Neuronal stem cell (in vitro differentiated cells): ENCODE measurements at regions not wholly inside any gene's neighbourhood (a gene's known extent, or its start where the extent isn't known, plus 50 kb on each side); places are given as distances from the start of the nearest gene placed in this dataset.

Experiments used
- DNase-seq: peaks from one replicate; pipeline ENCODE4 v3.0.0-alpha.2; 2013; ENCODE audit warnings: low spot score
- H2AFZ ChIP-seq: one replicate; pipeline ENCODE4 v1.6.1; 2013; ENCODE audit warnings: mild to moderate bottlenecking, low read length, inconsistent platforms
- H2AK5ac ChIP-seq: 2 replicates; pipeline ENCODE4 v1.6.1; 2013; ENCODE audit warnings: low read depth, mild to moderate bottlenecking, inconsistent platforms, low read length, moderate library complexity, mixed read lengths
- H2BK120ac ChIP-seq: 2 replicates; pipeline ENCODE4 v1.6.1; 2013; ENCODE audit warnings: low read depth, mild to moderate bottlenecking, inconsistent platforms, low read length, moderate library complexity, mixed read lengths
- H2BK12ac ChIP-seq: one replicate; pipeline ENCODE4 v1.6.1; 2013; ENCODE audit warnings: low read length, inconsistent platforms
- H2BK15ac ChIP-seq: 2 replicates; pipeline ENCODE4 v1.6.1; 2013; ENCODE audit warnings: mild to moderate bottlenecking, low read length, inconsistent platforms, mixed read lengths
- H2BK5ac ChIP-seq: one replicate; pipeline ENCODE4 v1.6.1; 2013; ENCODE audit warnings: inconsistent platforms, mild to moderate bottlenecking, low read length, moderate library complexity
- H3K14ac ChIP-seq: one replicate; pipeline ENCODE4 v1.6.1; 2013; ENCODE audit warnings: low read length, inconsistent platforms
- H3K18ac ChIP-seq: 2 replicates; pipeline ENCODE4 v1.6.1; 2013; ENCODE audit warnings: low read length, inconsistent platforms
- H3K23ac ChIP-seq: 2 replicates; pipeline ENCODE4 v1.6.1; 2013; ENCODE audit warnings: low read depth, mild to moderate bottlenecking, mixed read lengths, low read length, inconsistent platforms; ENCODE audit not compliant: poor library complexity
- H3K27ac ChIP-seq: replicated peaks from 3 replicates; pipeline ENCODE4 v1.5.1; 2013; ENCODE audit warnings: low read length, inconsistent platforms
- H3K27me3 ChIP-seq, 3 experiments: 2 replicates each; pipeline ENCODE4 v1.6.1; 2013; ENCODE audit warnings: low read length in 3 of 3, mild to moderate bottlenecking in 2 of 3, inconsistent platforms in 1 of 3, low read depth in 1 of 3, mixed read lengths in 1 of 3, moderate library complexity in 1 of 3; ENCODE audit not compliant: control insufficient read depth in 3 of 3, insufficient read depth in 3 of 3
- H3K36me3 ChIP-seq, 2 donors: replicated peaks in 1 of 2; 2 replicates each; pipeline ENCODE4 v1.6.1; 2013; ENCODE audit warnings: low read length in 2 of 2; ENCODE audit not compliant: control insufficient read depth in 2 of 2, insufficient read depth in 2 of 2
- H3K4ac ChIP-seq: 2 replicates; pipeline ENCODE4 v1.6.1; 2013; ENCODE audit warnings: inconsistent platforms, mild to moderate bottlenecking, low read length, moderate library complexity
- H3K4me1 ChIP-seq, 2 donors: 1 replicate in 1 of 2; 2 replicates in 1 of 2; pipeline ENCODE4 v1.6.1; 2013; ENCODE audit warnings: low read length in 2 of 2, low read depth in 1 of 2; ENCODE audit not compliant: control insufficient read depth in 2 of 2, insufficient read depth in 1 of 2
- H3K4me2 ChIP-seq: one replicate; pipeline ENCODE4 v1.6.1; 2013; ENCODE audit warnings: mild to moderate bottlenecking, low read length, inconsistent platforms; ENCODE audit not compliant: insufficient read depth, poor library complexity, severe bottlenecking
- H3K4me3 ChIP-seq, 2 donors: 2 replicates each; pipeline ENCODE4 v1.5.1; 2013; ENCODE audit warnings: low read length in 2 of 2, mild to moderate bottlenecking in 2 of 2, inconsistent platforms in 1 of 2, moderate library complexity in 1 of 2
- H3K79me1 ChIP-seq: one replicate; pipeline ENCODE4 v1.6.1; 2013; ENCODE audit warnings: low read depth, mild to moderate bottlenecking, inconsistent platforms, low read length, moderate library complexity
- H3K9ac ChIP-seq: one replicate; pipeline ENCODE4 v1.6.1; 2013; ENCODE audit warnings: mild to moderate bottlenecking, low read depth, low read length, inconsistent platforms; ENCODE audit not compliant: poor library complexity
- H3K9me3 ChIP-seq, 2 donors: replicated peaks in 1 of 2; 2 replicates each; pipeline versions ENCODE3 to v1.6.1; 2013; ENCODE audit warnings: low read length in 2 of 2, mild to moderate bottlenecking in 2 of 2, inconsistent platforms in 1 of 2, low read depth in 1 of 2, mixed read lengths in 1 of 2, moderate library complexity in 1 of 2; ENCODE audit not compliant: control insufficient read depth in 2 of 2, insufficient read depth in 1 of 2
- H4K8ac ChIP-seq: one replicate; pipeline ENCODE4 v1.6.1; 2013; ENCODE audit warnings: low read depth, mild to moderate bottlenecking, inconsistent platforms, low read length, moderate library complexity
- H4K91ac ChIP-seq: one replicate; pipeline ENCODE4 v1.6.1; 2013; ENCODE audit warnings: low read length, low read depth, mild to moderate bottlenecking, inconsistent platforms; ENCODE audit not compliant: poor library complexity
- WGBS, 2 donors: extraction: QIAGEN DNeasy Blood & Tissue Kit; methylation state at CpG; one replicate each; pipeline ENCODE4 v1.1.7; 2013; ENCODE audit warnings: missing lambda C conversion rate in 2 of 2, mixed read lengths in 1 of 2; ENCODE audit not compliant: insufficient read length in 2 of 2, insufficient replicate concordance in 1 of 2; ENCODE audit errors: extremely low coverage in 2 of 2; 5-methylcytosine and 5-hydroxymethylcytosine counted together

DNA sequence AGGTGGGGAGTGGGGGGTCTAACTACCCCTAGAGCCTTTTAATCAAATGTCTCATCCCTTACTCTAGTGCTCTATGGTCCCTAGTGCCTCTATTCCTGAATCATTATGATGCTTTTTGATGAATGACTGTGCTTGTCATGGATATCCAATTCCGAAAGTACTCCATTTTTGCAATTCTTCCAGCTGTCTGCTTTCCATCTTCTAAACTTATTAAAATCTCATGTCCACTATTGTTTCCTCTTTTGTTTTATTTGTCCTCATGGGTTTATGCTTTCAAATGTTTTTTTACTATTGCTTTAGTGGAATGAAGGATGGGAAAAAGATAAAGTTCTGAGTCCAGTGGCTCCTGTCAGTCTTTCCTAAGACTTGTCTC is 77.2 kb upstream of the KCNMB2 start:
- WGBS, 2 donors: no CpG with 5 or more reads among the region's 1 CpG
- H3K4me1 ChIP-seq: peaks cover 0 to 3% of the 10 kb centered on the region in 2 donors
- no peak overlapping the region for H2BK12ac ChIP-seq

DNA sequence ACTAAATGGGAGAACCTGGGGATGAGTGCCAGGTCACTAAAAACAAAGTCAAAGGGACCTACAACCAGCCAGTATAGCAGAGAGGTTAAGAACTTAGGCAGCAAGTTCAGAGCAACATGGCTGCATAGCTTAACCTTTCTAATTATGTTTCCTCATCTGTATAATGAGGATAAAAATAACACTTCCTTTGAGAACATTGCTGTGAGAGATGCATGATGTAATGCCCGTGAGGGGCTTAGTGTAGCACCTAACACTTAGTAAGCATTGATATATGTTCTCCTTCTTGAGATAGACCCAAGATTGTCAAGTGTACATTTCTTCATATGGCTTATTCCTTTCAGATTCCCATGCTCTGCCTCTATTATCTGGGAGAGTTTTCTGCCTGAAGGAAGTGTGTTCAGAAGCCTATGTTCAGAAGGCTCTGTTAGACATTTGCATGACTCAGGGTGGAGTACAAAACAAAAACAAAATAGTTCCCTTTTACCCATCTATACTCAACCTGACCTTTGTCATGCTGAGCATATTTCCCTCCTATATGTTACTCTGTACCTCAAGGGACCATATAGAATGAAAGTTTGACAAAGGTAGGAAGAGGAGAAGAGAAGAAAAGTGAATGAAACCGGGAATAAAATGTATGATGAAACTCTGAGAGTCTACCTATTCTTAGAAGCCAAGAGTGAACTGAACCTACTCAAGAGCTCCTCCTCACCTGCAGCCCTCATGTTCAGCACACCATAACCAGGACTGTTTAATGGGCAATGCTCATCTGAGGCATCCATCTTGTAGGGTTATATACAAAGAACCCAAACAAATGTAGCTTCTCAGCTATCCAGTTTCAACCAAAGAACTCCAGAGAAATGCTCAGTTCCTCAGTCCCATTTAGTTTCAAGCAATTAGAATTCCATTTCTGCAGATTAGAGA is 70.7 kb upstream of the KCNMB2 start:
- H2AFZ ChIP-seq: no peak overlapping the region
- no peaks in the 10 kb centered on the region for H3K9me3 ChIP-seq
- no peak overlapping the region for H2BK5ac ChIP-seq
- H4K8ac ChIP-seq: no peak overlapping the region
- no peak overlapping the region for H2BK12ac ChIP-seq
- no peak overlapping the region for H3K14ac ChIP-seq
- H3K4me2 ChIP-seq: no peak overlapping the region
- no peak overlapping the region for H2AK5ac ChIP-seq
- no peak overlapping the region for H3K18ac ChIP-seq
- no peaks in the 10 kb centered on the region for H3K36me3 ChIP-seq
- H3K79me1 ChIP-seq: no peaks in the 10 kb centered on the region
- no peaks in the 10 kb centered on the region for H3K4me1 ChIP-seq
- DNase-seq: no peak
- no CpG with 5 or more reads among the region's 2 CpGs for WGBS, 2 donors
- no peak overlapping the region for H3K27ac ChIP-seq
- no peak overlapping the region for H3K4ac ChIP-seq
- H2BK120ac ChIP-seq: no peak overlapping the region
- no peak overlapping the region for H2BK15ac ChIP-seq
- H3K4me3 ChIP-seq: no peak overlapping the region
- no peak overlapping the region for H4K91ac ChIP-seq
- no peak overlapping the region for H3K9ac ChIP-seq
- H3K23ac ChIP-seq: no peak overlapping the region
- no peaks in the 10 kb centered on the region for H3K27me3 ChIP-seq

More for the DNA sequence above, 77.2 kb upstream of the KCNMB2 start:
- Histone ChIP-seq H3K18ac (no peak overlapping the region), H3K14ac (no peak overlapping the region), H3K4me2 (no peak overlapping the region), H3K23ac (no peak overlapping the region), H3K36me3 (no peaks in the 10 kb centered on the region), H3K9ac (no peak overlapping the region), H2BK5ac (no peak overlapping the region), H3K79me1 (no peaks in the 10 kb centered on the region), H4K8ac (no peak overlapping the region), H2AK5ac (no peak overlapping the region), H3K4ac (no peak overlapping the region), H4K91ac (no peak overlapping the region), H2BK15ac (no peak overlapping the region), H3K27me3 (peaks cover 0 to 3% (median 0%) of the 10 kb centered on the region in 3 experiments), H3K27ac (no peak overlapping the region), H3K4me3 (no peak overlapping the region), H2BK120ac (no peak overlapping the region), H2AFZ (no peak overlapping the region), H3K9me3 (no peaks in the 10 kb centered on the region)
- no peak for DNase-seq

DNA sequence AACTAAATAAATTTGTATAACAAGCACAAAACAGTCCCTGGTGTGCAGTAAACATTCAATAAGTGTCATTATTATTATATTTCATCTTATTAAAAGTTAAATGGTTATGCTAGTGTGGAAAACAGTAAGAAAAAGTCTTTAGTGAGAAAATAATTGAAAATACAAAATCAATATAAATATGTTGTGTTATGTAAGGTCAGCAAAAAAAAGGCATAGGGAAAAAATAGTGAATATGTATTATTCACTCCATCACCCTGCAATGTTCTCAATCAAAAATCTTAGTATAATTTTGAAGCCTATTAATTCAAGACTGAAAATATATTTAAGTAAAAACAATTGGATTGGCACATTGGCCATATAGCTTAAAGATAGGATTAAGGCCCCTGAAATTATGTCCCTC is 63.3 kb upstream of the KCNMB2 start:
- Histone ChIP-seq H2BK120ac (no peak overlapping the region), H2AFZ (no peak overlapping the region), H4K91ac (no peak overlapping the region), H3K14ac (no peak overlapping the region), H2AK5ac (no peak overlapping the region), H3K36me3 (no peaks in the 10 kb centered on the region), H3K9me3 (no peaks in the 10 kb centered on the region), H3K79me1 (no peaks in the 10 kb centered on the region), H2BK5ac (no peak overlapping the region), H3K23ac (no peak overlapping the region), H3K18ac (no peak overlapping the region), H3K4me1 (no peaks in the 10 kb centered on the region), H3K4me3 (no peak overlapping the region), H2BK12ac (no peak overlapping the region), H3K27me3 (peaks cover 0 to 8% (median 0%) of the 10 kb centered on the region in 3 experiments), H4K8ac (no peak overlapping the region), H3K9ac (no peak overlapping the region), H3K27ac (no peak overlapping the region), H2BK15ac (no peak overlapping the region), H3K4ac (no peak overlapping the region), H3K4me2 (no peak overlapping the region)
- DNase-seq: no peak

DNA sequence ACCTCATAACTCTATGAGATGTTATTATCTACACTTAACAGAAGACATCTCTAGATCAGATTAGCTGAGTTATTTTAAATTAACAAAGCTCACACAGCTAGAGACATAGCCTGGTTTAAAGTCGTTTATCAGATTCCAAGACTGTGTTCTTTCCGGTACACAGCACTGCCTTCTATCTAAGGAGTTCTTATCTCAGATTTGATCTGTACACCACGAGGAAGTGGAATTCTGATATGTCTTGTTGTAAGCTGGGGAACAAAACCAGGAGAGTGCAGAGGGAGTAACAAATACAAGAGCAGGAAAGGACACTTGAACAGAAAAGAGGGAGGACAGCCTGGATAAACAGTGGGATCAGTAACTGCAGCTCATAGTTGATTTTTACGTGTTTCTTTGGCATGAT is 61.7 kb upstream of the KCNMB2 start:
- Histone ChIP-seq H3K27me3 (peaks cover 0 to 8% (median 0%) of the 10 kb centered on the region in 3 experiments), H3K9ac (no peak overlapping the region), H2BK5ac (no peak overlapping the region), H2AK5ac (no peak overlapping the region), H3K4me3 (no peak overlapping the region), H2BK12ac (no peak overlapping the region), H3K79me1 (no peaks in the 10 kb centered on the region), H3K36me3 (no peaks in the 10 kb centered on the region), H3K14ac (no peak overlapping the region), H3K4me1 (no peaks in the 10 kb centered on the region), H3K4ac (no peak overlapping the region), H2AFZ (no peak overlapping the region), H3K23ac (no peak overlapping the region), H2BK120ac (no peak overlapping the region), H3K27ac (no peak overlapping the region), H3K9me3 (no peaks in the 10 kb centered on the region), H3K4me2 (no peak overlapping the region), H3K18ac (no peak overlapping the region), H4K8ac (no peak overlapping the region), H4K91ac (no peak overlapping the region), H2BK15ac (no peak overlapping the region)
- WGBS, 2 donors: no CpG with 5 or more reads among the region's 4 CpGs
- DNase-seq: no peak
